ENCODE measurements at regions not wholly inside any gene's neighbourhood (a gene's known extent, or its start where the extent isn't known, plus 50 kb on each side); places are given as distances from the start of the nearest gene placed in this dataset.

- TF ChIP-seq CTCF (IDR thresholded peaks at IDR 0.05; ENCODE audit: low read depth, low read length), result no peak
- no peak for DNase-seq
- no peaks in the 10 kb centered on the region for H3K36me3 ChIP-seq
Observed at GRCh38 chr5:124796495-124796894, 50.1 kb upstream of the ZNF608 start.

GRCh38 chr5:124797665-124798087 lies 51.2 kb upstream of the ZNF608 start:
- H3K27me3 ChIP-seq, result no peaks in the 10 kb centered on the region

More at GRCh38 chr5:124796495-124796894, 50.1 kb upstream of the ZNF608 start:
- Histone ChIP-seq H3K9me3 (no peaks in the 10 kb centered on the region), H3K4me1 (no peaks in the 10 kb centered on the region), H3K27me3 (no peaks in the 10 kb centered on the region), H3K4me3 (ENCODE audit: low read depth, low read length) (no peak overlapping the region)

GRCh38 chr5:124798890-124799289 lies 52.5 kb upstream of the ZNF608 start:
- no peaks in the 10 kb centered on the region for H3K9me3 ChIP-seq
- TF ChIP-seq CTCF (IDR thresholded peaks at IDR 0.05; ENCODE audit: low read depth, low read length), result no peak
- H3K4me1 ChIP-seq, result no peaks in the 10 kb centered on the region
- H3K27me3 ChIP-seq, result no peaks in the 10 kb centered on the region
- no peak for DNase-seq
- H3K4me3 ChIP-seq (ENCODE audit: low read depth, low read length), result no peak overlapping the region
- H3K36me3 ChIP-seq, result no peaks in the 10 kb centered on the region

More at GRCh38 chr5:124797665-124798087, 51.2 kb upstream of the ZNF608 start:
- H3K9me3 ChIP-seq, result no peaks in the 10 kb centered on the region
- H3K4me1 ChIP-seq, result no peaks in the 10 kb centered on the region
- no peak for TF ChIP-seq CTCF (IDR thresholded peaks at IDR 0.05; ENCODE audit: low read depth, low read length)
- H3K4me3 ChIP-seq (ENCODE audit: low read depth, low read length), result no peak overlapping the region
- H3K36me3 ChIP-seq, result no peaks in the 10 kb centered on the region
- no peak for DNase-seq

- H3K36me3 ChIP-seq, result no peaks in the 10 kb centered on the region
- no peak for DNase-seq
- no peak for TF ChIP-seq CTCF (IDR thresholded peaks at IDR 0.05; ENCODE audit: low read depth, low read length)
- no peak overlapping the region for H3K4me3 ChIP-seq (ENCODE audit: low read depth, low read length)
- no peaks in the 10 kb centered on the region for H3K27me3 ChIP-seq
- H3K4me1 ChIP-seq, result peaks cover under 1% of the 10 kb centered on the region
- no peaks in the 10 kb centered on the region for H3K9me3 ChIP-seq
Observed at GRCh38 chr5:124801551-124801950, 55.1 kb upstream of the ZNF608 start.

- H3K4me1 ChIP-seq, result peaks cover 9% of the 10 kb centered on the region
- no peak for TF ChIP-seq CTCF (IDR thresholded peaks at IDR 0.05; ENCODE audit: low read depth, low read length)
- no peaks in the 10 kb centered on the region for H3K27me3 ChIP-seq
- no peaks in the 10 kb centered on the region for H3K9me3 ChIP-seq
- no peak overlapping the region for H3K4me3 ChIP-seq (ENCODE audit: low read depth, low read length)
- H3K36me3 ChIP-seq, result no peaks in the 10 kb centered on the region
- no peak for DNase-seq
Observed at GRCh38 chr5:124803617-124804323, 57.3 kb upstream of the ZNF608 start.

GRCh38 chr5:124806026-124806372 lies 59.6 kb upstream of the ZNF608 start:
- no peak overlapping the region for H3K4me3 ChIP-seq (ENCODE audit: low read depth, low read length)
- H3K4me1 ChIP-seq, result peaks cover 9% of the 10 kb centered on the region
- H3K9me3 ChIP-seq, result no peaks in the 10 kb centered on the region
- no peaks in the 10 kb centered on the region for H3K36me3 ChIP-seq
- DNase-seq, result no peak
- no peak for TF ChIP-seq CTCF (IDR thresholded peaks at IDR 0.05; ENCODE audit: low read depth, low read length)
- H3K27me3 ChIP-seq, result no peaks in the 10 kb centered on the region
